ENCODE measurements at regions not wholly inside any gene's neighbourhood (a gene's known extent, or its start where the extent isn't known, plus 50 kb on each side); places are given as distances from the start of the nearest gene placed in this dataset.
"Not testable (repeated sequence)": the region's sequence is repeated elsewhere in the genome, so short reads cannot be mapped to it uniquely, and the experiment has no call there.

DNA sequence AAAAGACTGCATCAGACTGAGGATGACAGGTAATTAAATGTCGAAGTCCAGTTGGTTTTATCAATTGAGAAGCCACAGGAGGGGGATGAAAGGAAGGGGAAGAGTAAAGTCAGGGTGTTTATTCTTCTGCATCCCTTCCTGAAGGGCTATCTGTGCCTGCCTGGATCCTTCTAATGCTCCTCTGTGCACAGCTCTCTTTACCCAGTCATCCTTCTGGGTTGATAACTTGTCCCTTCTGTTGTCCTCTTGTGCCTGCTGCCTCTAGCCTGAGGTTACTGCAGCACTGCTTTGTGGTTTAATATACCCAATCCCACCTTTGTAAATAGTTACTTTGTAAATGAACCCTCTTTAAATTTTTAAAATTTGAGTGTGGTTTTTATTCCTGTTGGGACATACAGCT is 1127.3 kb downstream of the EPHA7 start:
- DNase-seq (ENCODE audit: low read depth): no peak

DNA sequence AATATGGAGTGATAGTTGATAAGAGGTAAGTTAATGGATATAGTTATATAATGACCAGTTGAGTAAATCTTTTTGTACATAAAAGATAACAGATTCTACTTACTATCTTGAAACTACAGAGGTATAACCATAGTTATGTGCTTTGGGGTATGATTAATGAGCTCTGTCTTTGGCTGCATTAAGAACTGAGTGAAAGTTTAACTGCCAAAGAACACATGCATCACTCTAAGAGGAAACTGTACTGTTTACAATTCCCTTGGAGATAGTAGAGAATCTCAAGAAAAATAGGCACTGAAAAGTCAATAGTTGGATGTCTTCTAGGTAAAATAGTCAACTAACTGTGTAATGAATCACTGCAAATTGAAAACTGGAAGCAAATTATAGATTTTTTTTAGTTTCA is 1129.5 kb downstream of the EPHA7 start:
- no peak for DNase-seq (ENCODE audit: low read depth)

DNA sequence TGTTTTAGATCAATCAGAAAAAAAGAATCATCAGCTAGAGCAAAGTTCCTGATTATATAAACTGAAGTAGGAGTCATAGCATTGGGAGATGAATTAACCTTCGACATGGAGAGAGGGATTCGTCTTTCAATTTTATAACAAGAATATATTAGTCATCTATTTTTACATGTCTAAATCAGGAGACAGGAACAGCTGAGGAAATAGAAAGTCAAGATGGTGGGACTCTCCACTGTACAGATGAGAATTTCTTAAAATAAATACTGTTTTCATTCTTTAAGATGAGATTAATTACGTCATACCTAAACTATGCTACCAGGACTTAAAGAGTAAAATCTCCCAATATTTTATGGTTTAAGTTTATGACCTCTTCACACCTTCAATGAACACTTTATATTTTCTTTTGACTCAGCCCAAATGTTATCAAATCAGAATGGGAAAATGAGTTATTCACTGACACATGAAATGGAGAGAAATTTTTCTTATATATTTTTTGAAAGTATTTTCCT is 1137.7 kb downstream of the EPHA7 start:
- peak; percentile 2 for DNase-seq (ENCODE audit: low read depth)

DNA sequence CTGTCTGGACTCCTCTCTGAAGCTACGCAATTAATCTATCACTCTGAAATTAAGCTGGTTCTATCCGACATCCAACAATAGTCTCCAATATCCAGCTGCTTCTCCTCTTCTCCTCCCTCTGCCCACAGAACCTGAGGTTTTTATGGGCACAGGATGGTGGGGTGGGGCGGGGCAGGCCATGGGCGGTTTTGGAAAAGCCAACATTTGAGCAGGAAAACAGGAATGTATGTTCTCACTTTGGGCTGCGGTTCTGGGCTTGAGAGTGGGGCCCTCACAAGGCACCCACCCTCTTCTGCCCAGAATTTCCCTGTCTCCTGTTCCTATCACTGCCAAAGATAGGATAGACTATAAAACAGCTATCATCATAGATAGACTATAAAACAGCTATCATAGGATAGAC is 1144.2 kb downstream of the EPHA7 start:
- no peak for DNase-seq (ENCODE audit: low read depth)

DNA sequence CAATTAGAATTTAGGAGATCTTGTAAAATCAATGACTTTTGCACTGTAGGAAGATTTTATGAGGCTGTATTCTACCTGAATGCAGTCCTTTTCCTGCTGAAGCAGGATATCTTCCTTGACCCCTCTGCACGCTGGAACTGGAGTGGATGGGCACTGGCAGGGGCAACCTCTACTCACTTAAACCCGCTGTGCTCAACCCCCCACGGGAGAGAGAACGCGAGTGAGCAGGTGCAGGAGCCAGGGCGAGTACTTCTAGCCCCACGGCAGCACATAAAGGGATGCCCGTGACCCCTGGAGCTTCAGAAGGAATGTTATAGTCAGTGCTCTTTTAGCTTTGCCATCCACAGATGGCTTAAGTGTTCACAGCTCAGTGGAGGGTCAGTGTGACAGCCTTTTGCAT is 1144.8 kb downstream of the EPHA7 start:
- no peak for DNase-seq (ENCODE audit: low read depth)

DNA sequence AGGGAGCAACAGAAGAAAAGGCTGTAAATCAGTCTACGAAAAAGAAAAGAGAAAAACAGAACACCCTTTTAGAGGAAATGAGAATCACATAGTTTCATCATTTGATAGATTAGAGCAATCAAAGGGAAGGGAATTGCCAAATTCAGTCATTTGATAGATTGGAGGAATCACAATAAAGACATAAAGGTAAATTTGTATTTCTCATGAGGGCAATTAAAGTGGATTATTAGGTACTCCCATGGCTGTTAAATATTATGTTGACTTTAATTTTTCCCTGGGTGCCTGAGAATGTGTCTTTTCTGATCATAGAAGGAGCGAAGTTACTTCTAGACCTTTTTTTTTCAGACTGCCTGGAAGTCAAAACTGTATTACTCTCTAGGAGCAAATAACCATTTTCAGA is 1145.7 kb downstream of the EPHA7 start:
- DNase-seq (ENCODE audit: low read depth): no peak

DNA sequence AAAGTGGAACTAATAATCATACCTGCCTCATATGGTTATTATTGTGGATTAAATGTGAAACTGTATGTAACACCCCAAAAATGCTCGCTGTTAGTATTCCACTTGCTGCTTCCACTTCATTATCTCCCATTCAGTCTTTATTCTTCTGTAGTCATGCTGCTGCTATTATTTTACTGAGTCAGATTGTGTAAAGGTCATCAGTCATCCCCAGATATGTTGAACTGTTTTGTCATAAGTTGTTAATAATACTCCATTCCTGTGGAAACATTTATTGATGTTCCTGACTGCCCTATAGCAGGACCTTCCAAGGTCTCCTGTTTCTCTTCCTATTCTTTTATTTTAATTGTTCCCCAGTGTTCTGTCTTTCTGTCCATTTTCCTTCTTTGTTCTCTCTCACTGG is 1148.3 kb downstream of the EPHA7 start:
- DNase-seq (ENCODE audit: low read depth): no peak

DNA sequence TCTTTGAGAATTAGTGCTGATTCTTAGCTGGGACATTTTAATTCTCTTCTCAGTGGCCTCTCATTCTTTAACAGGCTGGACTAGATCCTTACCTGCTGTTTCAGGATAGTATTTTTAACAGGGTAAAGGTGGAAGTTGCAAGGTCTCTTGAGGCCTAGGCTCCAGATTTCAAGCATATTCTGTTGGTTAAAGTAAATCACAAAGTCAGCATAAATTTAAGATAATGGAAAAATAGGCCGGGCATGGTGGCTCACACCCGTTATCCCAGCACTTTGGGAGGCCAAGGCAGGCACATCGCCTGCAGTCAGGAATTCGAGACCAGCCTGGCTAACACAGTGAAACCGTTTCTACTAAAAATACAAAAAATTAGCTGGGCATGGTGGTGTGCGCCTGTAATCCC is 1149.0 kb downstream of the EPHA7 start:
- no peak for DNase-seq (ENCODE audit: low read depth)

DNA sequence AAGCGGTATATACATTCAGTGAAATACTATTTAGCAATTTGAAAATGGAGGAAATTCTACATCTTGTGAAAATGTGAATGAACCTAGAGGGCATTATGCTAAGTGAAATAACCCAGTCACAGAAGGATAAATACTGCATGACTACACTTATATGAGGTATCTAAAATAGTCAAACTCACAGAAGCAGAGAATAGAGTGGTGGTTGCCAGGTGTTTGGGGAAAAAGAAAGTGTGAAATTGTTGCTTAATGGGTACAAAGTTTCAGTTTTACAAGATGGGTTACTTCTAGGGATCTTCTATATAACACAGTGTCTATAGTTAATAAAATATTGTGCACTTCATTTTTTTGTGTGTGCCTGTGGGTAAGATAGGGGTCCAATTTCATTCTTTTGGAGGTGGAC is 1152.0 kb downstream of the EPHA7 start:
- DNase-seq (ENCODE audit: low read depth): no peak

DNA sequence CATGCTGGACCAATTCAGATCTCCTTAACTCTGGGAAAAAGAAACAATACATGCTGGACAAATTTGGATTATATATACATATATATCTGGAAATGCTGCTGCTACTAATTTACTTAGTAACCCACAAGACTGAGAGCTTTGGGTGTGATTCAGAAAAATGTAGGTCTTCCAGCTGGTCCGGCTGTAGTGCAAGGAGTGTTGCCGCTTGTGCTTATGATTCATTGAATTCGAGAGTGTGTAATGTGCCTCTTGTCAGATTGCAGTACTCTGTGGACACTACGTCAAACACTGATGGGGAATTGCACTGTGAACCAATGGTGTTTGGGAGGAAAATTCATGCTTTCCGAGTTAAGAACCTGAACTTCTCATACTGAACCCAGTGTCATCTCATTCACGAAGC is 1155.5 kb downstream of the EPHA7 start:
- no peak for DNase-seq (ENCODE audit: low read depth)

DNA sequence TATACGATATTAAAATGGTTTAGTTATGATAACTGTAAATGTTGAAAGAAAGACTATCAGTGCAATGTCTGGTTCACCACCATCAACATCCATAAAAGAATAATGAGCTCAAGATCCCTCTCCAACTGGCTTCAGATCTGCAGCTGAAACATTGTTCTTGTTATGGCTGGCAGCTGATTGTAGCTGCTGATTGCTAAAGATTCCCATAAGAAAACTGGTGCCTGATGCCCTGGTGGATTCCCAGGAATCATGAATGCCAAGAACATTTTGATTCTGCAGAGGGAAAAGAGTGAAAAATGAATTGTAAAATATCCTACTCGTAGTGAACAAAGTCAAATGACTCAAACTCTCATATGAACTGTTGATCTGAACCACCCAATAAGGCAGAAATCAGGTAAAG is 1160.2 kb downstream of the EPHA7 start:
- no peak for DNase-seq (ENCODE audit: low read depth)

DNA sequence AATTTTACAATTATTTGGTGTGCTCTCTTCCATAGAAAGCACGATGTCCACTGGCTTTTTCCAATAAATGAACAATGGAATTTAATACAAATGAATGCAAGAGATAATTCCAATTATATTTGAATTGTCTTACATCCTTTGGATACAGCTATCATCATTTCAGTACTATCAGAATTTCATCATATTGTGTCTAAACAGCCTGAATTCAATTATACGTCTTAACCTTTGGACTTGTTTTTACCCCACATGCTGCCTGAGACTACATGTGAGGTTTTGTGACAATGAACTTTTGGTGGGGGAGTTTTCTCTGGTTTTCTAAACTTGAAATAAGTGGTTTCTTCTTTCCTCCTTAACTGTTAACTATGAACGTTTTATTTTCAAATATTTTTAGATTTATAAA is 1176.0 kb downstream of the EPHA7 start:
- no peak for DNase-seq (ENCODE audit: low read depth)

DNA sequence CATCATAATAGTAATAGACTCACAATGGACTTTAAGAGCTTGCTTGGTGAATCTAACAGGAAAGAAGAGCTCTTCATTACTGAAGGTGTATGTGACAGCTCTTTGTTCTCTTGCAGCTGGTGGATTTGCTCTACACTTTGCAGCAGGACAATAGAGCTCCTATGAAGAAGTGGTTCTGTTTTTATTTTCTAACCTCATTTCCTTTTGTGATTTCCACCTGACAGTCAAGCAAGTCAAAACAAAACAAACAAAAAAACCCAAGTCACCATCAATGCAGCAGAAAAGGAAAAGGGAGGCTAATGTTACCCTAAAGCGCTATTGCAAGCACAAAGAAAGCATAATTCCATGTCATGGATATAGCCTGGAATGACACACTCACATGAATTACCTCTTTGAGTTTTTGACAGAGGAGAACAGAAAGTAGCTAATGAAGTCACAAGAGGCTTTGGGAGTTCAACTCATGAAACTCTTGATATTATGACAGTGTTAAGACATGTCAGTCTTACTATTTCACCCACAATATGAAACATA is 1188.1 kb downstream of the EPHA7 start:
- DNase-seq (ENCODE audit: low read depth): no peak

DNA sequence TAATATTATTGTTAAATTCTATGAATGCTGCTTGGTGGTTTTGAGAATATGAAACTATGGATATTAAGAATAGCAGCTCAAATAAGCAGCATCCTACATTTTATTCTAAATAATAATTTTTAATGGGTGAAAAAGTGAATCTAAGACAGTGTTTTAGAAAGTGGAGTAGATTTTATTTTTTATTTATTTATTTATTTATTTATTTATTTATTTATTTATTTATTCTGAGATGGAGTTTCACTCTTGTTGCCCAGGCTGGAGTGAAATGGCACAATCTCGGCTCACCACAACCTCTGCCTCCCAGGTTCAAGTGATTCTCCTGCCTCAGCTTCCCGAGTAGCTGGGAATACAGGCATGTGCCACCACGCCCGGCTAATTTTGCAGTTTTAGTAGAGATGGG is 1199.4 kb downstream of the EPHA7 start:
- not testable (repeated sequence) for DNase-seq (ENCODE audit: low read depth)

DNA sequence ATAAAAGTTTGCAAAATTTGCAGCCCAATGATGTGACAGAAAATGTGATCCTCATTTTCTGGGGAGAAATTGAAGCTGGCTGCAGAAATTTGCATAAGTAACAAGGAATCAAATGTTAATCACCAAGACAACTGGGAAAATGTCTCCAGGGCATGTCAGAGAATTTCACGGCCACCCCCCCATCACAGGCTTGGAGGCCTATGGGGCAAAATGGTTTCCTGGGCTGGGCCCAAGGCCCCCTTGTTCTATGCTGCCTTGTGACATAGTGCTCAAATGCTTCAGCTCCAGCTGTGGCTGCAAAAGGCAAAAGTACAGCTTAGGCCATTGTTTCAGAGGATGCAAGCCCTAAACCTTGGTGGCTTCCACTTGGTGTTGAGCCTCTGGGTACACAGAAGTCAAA is 1202.6 kb downstream of the EPHA7 start:
- DNase-seq (ENCODE audit: low read depth): no peak

DNA sequence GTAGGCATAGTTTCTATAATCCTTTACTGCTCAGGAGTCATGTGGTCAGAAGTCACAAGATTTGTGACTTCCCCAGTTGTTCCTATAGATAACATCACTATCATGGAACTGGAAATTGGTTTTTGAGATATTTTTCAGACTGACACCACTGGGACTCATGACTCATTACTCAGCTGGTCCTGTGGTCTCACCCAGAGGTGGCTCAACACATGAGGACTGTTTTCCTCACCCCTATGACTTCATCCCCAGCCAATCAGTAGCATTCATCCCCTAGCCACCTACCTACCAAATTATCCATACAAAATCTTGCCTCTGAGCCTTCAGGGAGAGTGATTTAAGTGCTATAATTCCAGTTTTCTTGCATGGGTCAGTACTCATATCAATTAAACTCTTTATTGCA is 1217.7 kb downstream of the EPHA7 start:
- peak; percentile 58 for DNase-seq (ENCODE audit: low read depth)

DNA sequence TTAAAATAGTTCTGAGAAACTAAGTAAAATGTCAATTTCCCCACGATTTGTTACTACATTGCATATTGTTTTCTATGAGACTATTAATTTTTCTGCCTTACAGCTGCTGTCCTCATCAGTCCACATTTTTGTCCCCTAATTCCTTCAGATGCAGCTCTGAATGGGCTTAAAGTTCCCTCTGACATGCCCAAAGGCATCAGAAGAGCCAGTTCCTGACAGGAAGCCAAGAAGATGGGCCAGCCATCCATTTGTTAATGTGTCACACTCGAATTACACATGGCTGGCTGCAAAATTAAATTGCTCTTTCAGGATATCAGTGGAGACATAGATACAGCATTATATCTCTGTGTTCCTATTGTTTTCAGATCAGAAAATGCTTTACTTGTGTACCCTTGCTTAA is 1223.0 kb downstream of the EPHA7 start:
- no peak for DNase-seq (ENCODE audit: low read depth)

DNA sequence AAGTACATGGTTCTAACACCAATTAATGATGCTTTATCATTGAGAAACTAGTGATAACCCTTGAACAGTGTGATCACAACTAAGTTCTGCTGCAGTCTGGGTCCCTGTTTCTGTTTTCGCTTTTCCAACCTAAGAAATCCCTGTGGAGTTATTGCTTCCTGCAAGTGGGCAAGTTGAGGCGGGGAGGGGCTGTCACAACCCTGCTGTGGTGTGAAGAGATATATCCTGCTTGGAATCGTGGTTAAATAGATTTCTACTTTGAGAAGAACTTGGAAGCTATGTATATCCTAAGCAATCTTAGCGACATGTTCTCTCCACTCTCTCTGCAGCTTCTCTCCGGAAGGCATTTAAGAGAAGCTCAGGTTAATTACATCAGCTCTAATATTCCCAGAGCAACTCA is 1223.6 kb downstream of the EPHA7 start:
- DNase-seq (ENCODE audit: low read depth): no peak

DNA sequence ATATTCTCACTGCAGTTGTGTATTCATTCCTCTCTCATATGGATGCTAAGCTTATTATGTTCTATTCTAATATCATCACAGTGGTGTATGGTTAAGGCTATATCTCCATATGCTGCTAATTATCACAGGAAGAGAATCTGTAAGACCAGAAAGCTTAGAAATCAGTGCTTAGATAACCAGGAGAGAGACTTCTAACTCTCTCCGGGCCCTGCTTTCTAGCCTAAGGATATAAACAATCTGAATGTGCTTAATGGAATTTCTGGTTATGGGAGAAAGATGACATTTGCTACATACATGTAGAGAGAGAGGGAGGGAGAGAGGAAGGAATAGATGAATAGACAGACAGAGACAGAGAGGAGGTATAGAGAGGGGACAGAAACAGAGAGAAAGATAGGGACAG is 1231.3 kb downstream of the EPHA7 start:
- no peak for DNase-seq (ENCODE audit: low read depth)

DNA sequence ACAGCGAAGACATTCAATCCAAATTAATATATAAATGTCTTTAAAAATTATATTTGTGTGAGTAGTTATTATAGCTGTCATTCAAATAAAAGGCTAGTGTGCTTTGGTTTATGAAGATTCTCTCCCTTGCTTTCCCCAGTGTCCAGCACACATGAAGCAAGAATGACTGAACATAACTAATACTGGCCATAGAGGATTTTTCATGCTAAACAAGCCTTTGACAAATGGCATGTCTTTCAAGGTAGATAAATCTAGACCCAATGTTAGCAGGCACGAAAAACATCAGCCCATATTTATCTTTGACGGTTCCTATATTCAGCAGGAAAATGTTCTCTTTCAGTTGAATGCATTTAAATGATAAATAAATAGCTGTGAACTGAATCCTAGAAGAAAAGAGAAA is 1234.4 kb downstream of the EPHA7 start:
- no peak for DNase-seq (ENCODE audit: low read depth)

DNA sequence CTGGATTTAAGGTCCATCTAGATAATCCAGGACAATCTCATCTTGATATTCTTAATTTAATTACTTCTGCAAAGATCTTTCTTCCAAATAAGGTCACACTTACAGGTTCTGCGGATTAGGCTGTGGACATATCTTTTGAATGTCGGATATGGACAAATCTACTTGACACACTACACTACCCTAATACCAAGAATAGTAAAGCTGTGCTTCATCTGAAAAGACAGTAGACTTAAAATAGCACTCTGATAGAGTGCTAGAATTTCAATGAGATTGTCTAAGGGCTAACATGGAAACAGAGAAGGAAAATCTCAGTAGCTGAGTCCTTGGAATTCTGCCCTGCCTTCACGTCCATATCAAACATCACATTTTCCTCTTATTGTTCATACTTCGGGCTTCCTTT is 1238.0 kb downstream of the EPHA7 start:
- DNase-seq (ENCODE audit: low read depth): no peak

DNA sequence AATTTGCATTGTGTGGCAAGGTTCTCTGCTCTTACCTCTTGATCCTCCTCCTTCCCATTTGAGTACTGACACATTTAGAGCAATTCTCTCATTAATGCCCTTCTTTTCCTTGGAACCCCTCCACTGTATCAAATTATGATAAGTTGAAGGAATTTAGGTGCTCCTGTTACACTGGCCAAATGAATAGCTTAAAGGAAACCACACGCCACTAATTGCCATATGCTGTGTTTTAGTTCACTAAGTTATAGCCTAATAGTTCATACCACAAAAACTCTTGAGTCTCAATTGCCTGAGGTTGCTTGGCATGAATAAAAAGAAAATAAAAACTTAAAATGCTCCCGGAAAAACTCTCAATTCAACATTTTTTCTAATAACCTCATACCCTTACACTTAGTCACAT is 1239.3 kb downstream of the EPHA7 start:
- DNase-seq (ENCODE audit: low read depth): no peak

DNA sequence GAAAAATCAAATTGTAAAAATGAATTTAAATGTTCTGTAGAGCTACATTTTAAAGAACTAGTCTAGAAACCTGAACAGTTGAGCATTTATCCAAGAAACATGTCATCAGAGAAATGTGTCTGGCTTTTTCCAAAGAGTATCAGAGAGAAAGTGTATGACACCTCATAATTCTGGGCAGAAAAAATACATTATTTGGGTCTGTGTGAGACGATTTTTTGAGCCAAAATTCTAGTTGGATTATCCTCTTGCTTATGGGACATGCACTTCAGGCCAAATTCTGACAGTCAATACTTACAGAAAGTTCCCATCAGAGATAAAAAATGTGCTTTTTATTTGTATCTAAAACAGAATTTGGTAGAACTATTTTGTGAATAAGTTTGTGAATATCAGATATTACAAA is 1242.7 kb downstream of the EPHA7 start:
- no peak for DNase-seq (ENCODE audit: low read depth)

DNA sequence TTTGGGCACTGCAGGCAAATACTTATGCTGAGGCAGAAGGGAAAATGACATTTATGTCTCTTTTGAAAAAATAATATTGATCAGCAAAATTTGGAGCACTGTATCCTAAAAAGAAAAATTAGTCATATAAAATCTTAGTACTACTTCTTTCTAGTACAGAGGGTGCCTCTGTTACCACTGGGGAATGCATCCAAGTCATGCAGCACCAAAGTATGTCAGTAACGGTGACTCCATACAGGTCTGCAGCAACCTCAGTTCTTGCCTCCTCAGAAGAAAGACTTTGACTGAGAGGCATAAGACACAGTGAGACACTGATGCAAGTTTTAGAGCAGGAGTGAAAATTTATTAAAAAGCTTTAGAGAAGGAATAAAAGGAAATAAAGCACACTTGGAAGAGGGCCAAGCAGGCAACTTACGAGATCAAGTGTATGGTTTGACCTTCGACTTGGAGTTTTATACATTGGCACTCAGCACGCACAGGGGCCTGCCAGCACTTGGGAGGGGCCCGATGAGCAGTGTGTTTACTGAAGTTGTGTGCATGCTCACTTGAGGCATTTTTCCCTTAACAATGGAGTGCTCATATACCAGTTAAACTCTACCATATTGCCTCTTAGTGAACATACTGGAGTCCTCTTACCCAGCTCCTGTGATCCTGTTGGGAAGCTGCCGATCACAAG is 1244.8 kb downstream of the EPHA7 start:
- no peak for DNase-seq (ENCODE audit: low read depth)

All from HT1080 (cell line).